WI38 (cell line): ENCODE measurements at regions not wholly inside any gene's neighbourhood (a gene's known extent, or its start where the extent isn't known, plus 50 kb on each side); places are given as distances from the start of the nearest gene placed in this dataset.
"Not testable (repeated sequence)": the region's sequence is repeated elsewhere in the genome, so short reads cannot be mapped to it uniquely, and the experiment has no call there.

Experiments
- H3K4me3 ChIP-seq: 2 replicates; pipeline ENCODE4 v1.5.1; 2011; ENCODE audit warnings: low read depth, mild to moderate bottlenecking, control low read depth, low read length
- TF ChIP-seq, protein P1 (sequence below): IDR thresholded peaks from 2 replicates; pipeline ENCODE4 v1.5.1; 2012; ENCODE audit warnings: low read depth, mild to moderate bottlenecking, control low read depth, low read length

DNA sequence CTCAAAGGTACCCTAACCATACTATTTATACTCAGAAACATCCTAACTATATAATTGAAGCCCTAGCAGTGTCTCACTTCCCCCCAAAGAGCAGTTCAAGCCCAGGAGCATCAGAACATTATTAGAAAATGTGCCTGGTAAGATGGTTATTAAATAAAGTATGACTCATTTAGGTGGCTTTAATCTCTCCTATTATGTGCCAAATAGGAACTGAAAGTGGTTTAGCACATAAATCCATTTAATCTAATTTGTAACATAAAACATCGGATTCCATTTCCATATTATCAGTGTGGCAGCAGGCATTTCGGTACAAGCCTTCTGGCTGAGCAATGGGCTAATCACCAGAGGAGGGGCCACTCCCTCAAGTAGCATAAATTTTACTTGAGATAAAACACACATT, 395.2 kb upstream of the TMTC1 start:
- TF ChIP-seq, protein P1, sequence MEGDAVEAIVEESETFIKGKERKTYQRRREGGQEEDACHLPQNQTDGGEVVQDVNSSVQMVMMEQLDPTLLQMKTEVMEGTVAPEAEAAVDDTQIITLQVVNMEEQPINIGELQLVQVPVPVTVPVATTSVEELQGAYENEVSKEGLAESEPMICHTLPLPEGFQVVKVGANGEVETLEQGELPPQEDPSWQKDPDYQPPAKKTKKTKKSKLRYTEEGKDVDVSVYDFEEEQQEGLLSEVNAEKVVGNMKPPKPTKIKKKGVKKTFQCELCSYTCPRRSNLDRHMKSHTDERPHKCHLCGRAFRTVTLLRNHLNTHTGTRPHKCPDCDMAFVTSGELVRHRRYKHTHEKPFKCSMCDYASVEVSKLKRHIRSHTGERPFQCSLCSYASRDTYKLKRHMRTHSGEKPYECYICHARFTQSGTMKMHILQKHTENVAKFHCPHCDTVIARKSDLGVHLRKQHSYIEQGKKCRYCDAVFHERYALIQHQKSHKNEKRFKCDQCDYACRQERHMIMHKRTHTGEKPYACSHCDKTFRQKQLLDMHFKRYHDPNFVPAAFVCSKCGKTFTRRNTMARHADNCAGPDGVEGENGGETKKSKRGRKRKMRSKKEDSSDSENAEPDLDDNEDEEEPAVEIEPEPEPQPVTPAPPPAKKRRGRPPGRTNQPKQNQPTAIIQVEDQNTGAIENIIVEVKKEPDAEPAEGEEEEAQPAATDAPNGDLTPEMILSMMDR, result no peak
- H3K4me3 ChIP-seq, result no peak overlapping the region

DNA sequence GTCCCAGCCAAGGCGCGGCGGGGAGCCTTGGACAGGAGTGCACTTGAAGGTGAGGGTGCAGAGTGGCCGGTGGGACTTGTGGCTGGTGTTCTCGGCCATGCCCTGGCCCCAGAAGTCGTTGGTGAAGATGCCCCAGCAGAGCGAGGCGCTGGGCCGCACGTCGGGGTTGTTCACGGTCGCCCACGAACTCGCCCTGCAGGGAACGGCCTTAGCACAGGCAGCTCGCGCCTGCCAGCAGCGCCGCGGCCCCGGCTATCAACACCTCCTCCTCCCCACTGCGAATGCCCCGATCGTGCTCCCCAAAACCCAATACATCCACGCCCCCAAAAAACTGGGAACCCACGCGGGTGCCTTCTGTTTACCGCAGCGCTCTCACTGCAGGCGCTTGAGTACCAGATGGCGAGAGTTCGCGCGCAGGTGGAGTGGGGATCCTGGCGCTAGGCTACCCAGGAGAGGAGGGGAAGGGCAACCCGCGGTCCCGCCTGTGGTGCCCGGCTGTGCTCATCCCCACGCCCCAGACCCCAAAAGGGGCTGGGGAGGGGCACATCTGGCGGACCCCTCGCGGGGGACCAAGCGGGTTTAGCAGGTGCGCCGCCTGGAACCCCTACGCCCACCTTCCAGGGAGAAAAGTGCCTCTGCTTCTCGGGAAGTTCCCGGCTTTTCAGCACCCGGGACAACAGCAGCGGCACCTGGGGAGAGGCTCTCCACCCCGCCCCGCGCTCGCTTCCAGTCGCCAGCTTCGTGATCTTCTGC, 386.3 kb upstream of the TMTC1 start:
- TF ChIP-seq, protein P1, result no peak
- H3K4me3 ChIP-seq, result no peak overlapping the region

DNA sequence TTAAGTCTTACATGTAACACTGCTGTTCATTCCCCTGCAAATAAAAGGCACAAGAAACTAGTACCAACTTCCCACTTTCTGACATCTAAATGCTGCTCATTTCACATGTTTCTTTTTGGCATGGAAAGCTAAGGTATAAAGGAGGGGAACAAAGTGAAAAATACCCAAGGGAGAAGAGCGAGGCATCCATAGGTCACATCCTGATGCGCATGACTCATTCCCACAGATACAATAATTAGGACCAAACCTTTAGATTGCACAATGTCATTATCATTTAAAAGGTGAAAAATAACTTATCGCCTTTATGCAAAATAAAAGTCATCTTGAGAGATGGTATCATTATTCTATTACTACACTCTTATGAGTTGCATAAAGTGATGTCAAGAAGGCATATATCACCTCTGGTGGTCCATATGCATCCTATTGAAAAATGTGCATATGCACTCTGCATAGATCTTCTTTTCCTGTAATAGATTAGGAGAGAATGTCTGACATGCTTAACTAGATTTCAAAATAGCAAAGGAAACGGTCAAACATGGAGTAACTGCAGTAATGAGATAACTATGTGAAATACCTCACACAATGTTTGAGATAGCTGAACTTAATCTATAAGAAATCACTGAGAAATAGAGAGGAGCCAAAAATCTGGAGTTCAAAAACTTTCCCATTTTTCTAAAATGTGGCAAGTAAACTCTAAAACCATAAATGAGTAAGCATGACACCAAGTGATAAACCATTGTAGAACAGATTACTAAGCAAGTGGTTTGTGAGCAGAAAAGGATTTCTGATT, 382.5 kb upstream of the TMTC1 start:
- H3K4me3 ChIP-seq, result no peak overlapping the region
- TF ChIP-seq, protein P1, result no peak

DNA sequence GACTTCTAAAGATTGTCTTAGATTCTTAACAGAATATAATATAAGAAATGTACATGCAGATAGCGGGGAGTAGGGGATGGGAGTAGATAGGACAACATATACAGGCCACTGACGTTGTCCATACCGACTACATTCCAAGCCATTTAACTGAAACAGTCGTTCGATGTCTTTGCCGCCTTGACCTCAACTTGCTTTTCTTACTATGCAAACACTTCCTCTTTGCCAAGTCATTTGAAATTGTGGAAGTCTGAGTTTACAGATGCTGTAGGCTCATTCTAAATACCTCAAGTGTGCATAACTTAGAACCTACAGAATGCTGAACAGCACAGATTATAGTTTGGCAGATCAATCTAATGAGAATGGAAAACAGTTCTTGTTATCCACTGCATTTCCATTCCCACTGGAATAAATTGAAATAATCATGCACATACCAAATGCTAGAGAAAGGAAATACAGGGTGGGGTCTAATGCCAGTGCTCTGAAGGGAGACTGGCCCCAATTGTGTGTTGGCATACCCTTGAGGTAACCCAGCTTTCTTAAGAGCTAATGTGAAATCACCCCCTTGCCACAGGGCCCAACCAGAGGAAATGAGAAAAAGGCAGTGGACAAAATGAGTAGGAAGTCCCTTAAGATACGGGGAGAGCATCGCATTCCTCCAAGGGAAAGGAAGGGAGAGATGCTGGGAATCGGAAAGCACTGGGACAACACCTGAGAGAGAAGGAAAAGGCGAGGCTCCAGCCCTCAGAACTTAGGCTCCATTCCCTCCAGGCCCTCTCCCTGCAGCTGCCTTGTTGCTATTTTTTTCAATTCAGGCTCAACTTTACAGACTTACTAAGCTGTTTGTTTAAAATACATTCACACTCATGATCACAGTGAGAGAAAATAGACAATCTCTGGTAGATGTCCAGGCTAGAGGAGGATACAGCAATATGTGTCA, 380.9 kb upstream of the TMTC1 start:
- TF ChIP-seq, protein P1, result no peak
- H3K4me3 ChIP-seq, result no peak overlapping the region

DNA sequence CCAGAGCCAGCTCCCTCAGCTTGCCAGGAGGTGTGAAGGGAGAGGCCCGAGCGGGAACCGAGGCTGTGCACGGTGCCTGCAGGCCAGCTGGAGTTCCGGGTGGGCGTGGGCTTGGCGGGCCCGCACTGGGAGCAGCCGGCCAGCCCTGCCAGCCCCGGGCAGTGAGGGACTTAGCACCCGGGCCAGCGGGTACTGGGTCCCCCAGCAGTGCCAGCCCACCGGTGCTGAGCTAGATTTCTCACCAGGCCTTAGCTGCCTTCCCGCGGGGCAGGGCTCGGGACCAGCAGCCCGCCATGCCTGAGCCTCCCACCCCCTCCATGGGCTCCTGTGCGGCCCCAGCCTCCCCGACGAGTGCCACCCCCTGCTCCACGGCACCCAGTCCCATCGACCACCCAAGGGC, 373.1 kb upstream of the TMTC1 start:
- H3K4me3 ChIP-seq, result not testable (repeated sequence)

DNA sequence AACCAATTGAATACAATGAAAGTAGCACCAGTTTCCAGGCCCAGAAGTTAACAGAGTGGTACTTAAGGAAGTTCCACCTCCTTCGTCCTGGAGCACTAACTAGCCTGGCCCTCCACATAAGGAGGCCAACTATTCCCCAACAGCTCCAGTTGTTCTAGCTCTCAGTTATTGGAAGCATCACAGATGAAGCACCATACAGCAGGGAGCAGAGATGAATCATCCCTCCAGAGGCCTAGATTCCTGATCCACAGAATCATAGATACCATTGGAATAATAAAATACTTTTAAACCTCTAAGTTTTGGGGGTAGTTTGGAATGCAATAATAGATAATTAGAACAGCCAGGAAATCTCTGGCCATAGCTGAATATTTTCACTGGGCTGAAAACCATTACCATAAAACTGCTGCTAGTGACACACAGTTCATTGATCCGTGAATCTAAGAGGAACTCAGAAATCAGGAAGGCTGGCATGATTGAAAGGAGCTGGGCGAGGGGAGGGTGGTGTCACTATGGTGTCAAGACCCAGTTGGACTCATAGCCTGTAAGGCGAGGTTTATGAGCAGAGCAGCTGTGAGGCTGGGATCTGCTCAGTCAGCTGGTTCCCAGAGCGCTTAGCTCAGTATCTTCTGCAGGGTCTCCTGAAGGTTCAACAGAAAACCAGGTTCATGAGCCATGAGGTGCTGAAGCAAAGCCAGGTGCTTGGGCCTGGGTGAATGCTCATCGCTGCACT, 371.4 kb upstream of the TMTC1 start:
- H3K4me3 ChIP-seq, result no peak overlapping the region
- TF ChIP-seq, protein P1, result no peak

DNA sequence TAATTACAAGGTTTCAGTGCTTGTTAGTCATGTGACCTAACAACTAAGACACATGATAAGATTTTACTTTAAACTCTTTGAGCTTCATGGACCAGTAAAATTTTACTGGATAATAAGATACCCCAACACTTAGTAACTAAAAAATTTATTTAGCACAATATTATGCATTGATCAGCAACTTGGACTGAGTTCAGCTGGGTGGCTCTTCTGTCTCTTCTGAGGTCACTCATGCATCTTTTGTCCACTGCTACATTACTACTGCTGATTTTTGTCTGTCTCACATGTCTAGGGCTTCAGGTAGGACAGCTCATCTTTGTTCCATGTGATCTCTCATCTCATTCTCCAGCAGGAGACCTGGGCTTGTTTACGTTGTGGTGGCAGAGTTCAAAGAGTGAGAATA, 370.2 kb upstream of the TMTC1 start:
- TF ChIP-seq, protein P1, result no peak
- no peak overlapping the region for H3K4me3 ChIP-seq
